IMR-90 (cell line): ENCODE measurements at regions not wholly inside any gene's neighbourhood (a gene's known extent, or its start where the extent isn't known, plus 50 kb on each side); places are given as distances from the start of the nearest gene placed in this dataset.

ENCODE experiments used
- ATAC-seq: fragments of 200-7000 bp; cut with Tn5 transposase; 2 replicates; pipeline ENCODE4 v1.9.1; 2020; ENCODE audit warnings: low read depth, mild to moderate bottlenecking, moderate library complexity
- BruUV-seq: library from RNA; stranded (reverse); fragments of 400-500 nt; replicated peaks from 2 replicates; lab custom pipeline; 2021; lab: Mats Ljungman, UMichigan
- CTCF ChIA-PET: fragments of 300-600 bp; formaldehyde crosslinking; extraction: SDS; loops from one replicate; lab custom pipeline; 2021; ENCODE audit warnings: antibody characterized with exemption; lab: Yijun Ruan, JAX
- POLR2A ChIA-PET: fragments of 300-600 bp; sonication (Branson Sonifier 250); formaldehyde crosslinking; loops from one replicate; lab custom pipeline; 2022; ENCODE audit warnings: antibody characterized with exemption; ENCODE audit not compliant: unreplicated experiment; lab: Charles Lee
- DNase-seq: peaks from one replicate; pipeline ENCODE4 v3.0.0; 2013
- H2AFZ ChIP-seq: replicated peaks from 2 replicates; pipeline ENCODE3; 2013; ENCODE audit warnings: low read length, mild to moderate bottlenecking; ENCODE audit not compliant: poor library complexity
- H2AK5ac ChIP-seq: 2 replicates; pipeline ENCODE4 v1.6.1; 2013; ENCODE audit warnings: low read depth, low read length, inconsistent platforms
- H2AK9ac ChIP-seq: replicated peaks from 2 replicates; pipeline ENCODE3; 2013; ENCODE audit warnings: mild to moderate bottlenecking, low read depth, low read length, moderate library complexity; ENCODE audit not compliant: poor library complexity
- H2BK120ac ChIP-seq: 2 replicates; pipeline ENCODE4 v1.6.1; 2013; ENCODE audit warnings: low read depth, low read length, inconsistent platforms
- H2BK15ac ChIP-seq: 3 replicates; pipeline ENCODE4 v1.6.1; 2013; ENCODE audit warnings: low read depth, low read length, inconsistent platforms
- H2BK20ac ChIP-seq: 2 replicates; pipeline ENCODE4 v1.6.1; 2013; ENCODE audit warnings: low read depth, mild to moderate bottlenecking, inconsistent platforms, low read length, moderate library complexity
- H2BK5ac ChIP-seq: 2 replicates; pipeline ENCODE4 v1.6.1; 2013; ENCODE audit warnings: mild to moderate bottlenecking, low read depth, low read length, inconsistent platforms; ENCODE audit not compliant: poor library complexity, severe bottlenecking
- H3K14ac ChIP-seq: replicated peaks from 2 replicates; pipeline ENCODE4 v1.6.1; 2013; ENCODE audit warnings: low read depth, low read length, inconsistent platforms
- H3K18ac ChIP-seq: 2 replicates; pipeline ENCODE4 v1.6.1; 2013; ENCODE audit warnings: low read depth, low read length, control low read depth
- H3K23ac ChIP-seq: 2 replicates; pipeline ENCODE4 v1.6.1; 2013; ENCODE audit warnings: low read depth, low read length, inconsistent platforms
- H3K27ac ChIP-seq: 2 replicates; pipeline ENCODE4 v1.5.1; 2013; ENCODE audit warnings: mild to moderate bottlenecking, control low read depth, low read length; ENCODE audit not compliant: insufficient read depth
- H3K27me3 ChIP-seq: 2 replicates; pipeline ENCODE4 v1.6.1; 2013; ENCODE audit warnings: low read length; ENCODE audit not compliant: control insufficient read depth, insufficient read depth
- H3K36me3 ChIP-seq: 2 replicates; pipeline ENCODE4 v1.6.1; 2013; ENCODE audit warnings: low read length, mixed read lengths; ENCODE audit not compliant: control insufficient read depth, insufficient read depth
- H3K4ac ChIP-seq: 2 replicates; pipeline ENCODE4 v1.6.1; 2013; ENCODE audit warnings: low read depth, low read length, inconsistent platforms
- H3K4me1 ChIP-seq: 2 replicates; pipeline ENCODE4 v1.6.1; 2013; ENCODE audit warnings: low read length, mixed read lengths; ENCODE audit not compliant: control insufficient read depth, insufficient read depth
- H3K4me2 ChIP-seq: 2 replicates; pipeline ENCODE4 v1.6.1; 2013; ENCODE audit warnings: low read depth, mild to moderate bottlenecking, control low read depth, low read length, moderate library complexity
- H3K4me3 ChIP-seq: 2 replicates; pipeline ENCODE4 v1.5.1; 2013; ENCODE audit warnings: low read depth, mild to moderate bottlenecking, control low read depth, low read length, moderate library complexity; ENCODE audit not compliant: insufficient read depth
- H3K56ac ChIP-seq: 2 replicates; pipeline ENCODE4 v1.6.1; 2013; ENCODE audit warnings: low read length, inconsistent platforms; ENCODE audit not compliant: insufficient read depth; ENCODE audit errors: extremely low read depth
- H3K79me1 ChIP-seq, 2 experiments: 2 replicates each; pipeline ENCODE4 v1.6.1; 2013; ENCODE audit warnings: low read length in 2 of 2, inconsistent platforms in 1 of 2, low read depth in 1 of 2
- H3K9ac ChIP-seq: 2 replicates; pipeline ENCODE4 v1.6.1; 2013; ENCODE audit warnings: low read depth, low read length, control low read depth
- H3K9me1 ChIP-seq: 2 replicates; pipeline ENCODE4 v1.6.1; 2013; ENCODE audit warnings: low read length, inconsistent platforms; ENCODE audit not compliant: insufficient read depth
- H3K9me3 ChIP-seq: 2 replicates; pipeline ENCODE4 v1.6.1; 2013; ENCODE audit warnings: low read length; ENCODE audit not compliant: control insufficient read depth, insufficient read depth
- H4K20me1 ChIP-seq: 2 replicates; pipeline ENCODE4 v1.6.1; 2013; ENCODE audit warnings: low read length, inconsistent platforms; ENCODE audit not compliant: insufficient read depth
- H4K5ac ChIP-seq: 2 replicates; pipeline ENCODE4 v1.6.1; 2013; ENCODE audit warnings: mild to moderate bottlenecking, low read depth, low read length, control low read depth
- H4K8ac ChIP-seq, 2 experiments: 2 replicates each; pipeline ENCODE4 v1.6.1; 2013; ENCODE audit warnings: low read depth in 2 of 2, low read length in 2 of 2, control low read depth in 1 of 2, inconsistent platforms in 1 of 2
- H4K91ac ChIP-seq: 2 replicates; pipeline ENCODE4 v1.6.1; 2013; ENCODE audit warnings: low read depth, low read length, inconsistent platforms; ENCODE audit not compliant: insufficient read depth
- FOS ChIP-seq: fragments of 150-350 bp; IDR thresholded peaks from 2 replicates; pipeline ENCODE4 v1.6.1; 2016; ENCODE audit warnings: low read depth, low read length
- MAFK ChIP-seq: IDR thresholded peaks from 2 replicates; pipeline ENCODE4 v1.6.1; 2012; ENCODE audit warnings: low read depth, low read length, improper control_type of control experiment
- NFE2L2 ChIP-seq: fragments of 150-350 bp; IDR thresholded peaks from 2 replicates; pipeline ENCODE4 v1.6.1; 2016; ENCODE audit warnings: low read depth, mild to moderate bottlenecking, low read length
- SMC3 ChIP-seq: fragments of 150-350 bp; IDR thresholded peaks from 2 replicates; pipeline ENCODE4 v1.6.1; 2016; ENCODE audit warnings: low read depth, mild to moderate bottlenecking, antibody characterized with exemption, low read length, moderate library complexity
- USF2 ChIP-seq: fragments of 150-350 bp; IDR thresholded peaks from 2 replicates; pipeline ENCODE4 v1.6.1; 2017; ENCODE audit warnings: mild to moderate bottlenecking, antibody characterized with exemption, low read length, low read depth
- WGBS, 2 experiments: methylation state at CpG; one replicate each; pipeline versions ENCODE4 v1.1.5 to v1.1.7; 2013; ENCODE audit warnings: missing lambda C conversion rate in 2 of 2; ENCODE audit not compliant: insufficient read length in 1 of 2; ENCODE audit errors: extremely low coverage in 2 of 2; 5-methylcytosine and 5-hydroxymethylcytosine counted together
- dilution Hi-C: fragments of 300-500 bp; cut with HindIII; formaldehyde crosslinking; loops from one replicate; pipeline ENCODE4 v1.14.3; 2018; ENCODE audit warnings: low sequenced_read_pairs; ENCODE audit not compliant: unreplicated experiment
- in situ Hi-C: fragments of 300-500 bp; cut with MboI; formaldehyde crosslinking; loops from 3 replicates; pipeline ENCODE4 v1.14.3; 2019; ENCODE audit warnings: low sequenced_read_pairs, inconsistent platforms, mixed read lengths
- intact Hi-C: fragments of 100-400 bp; cut with micrococcal nuclease; formaldehyde crosslinking; loops from 2 replicates; pipeline ENCODE4 v1.10.0; 2022
- TF ChIP-seq, protein P1 (sequence below): fragments of 150-350 bp; IDR thresholded peaks from 2 replicates; pipeline ENCODE4 v1.6.1; 2016; ENCODE audit warnings: low read depth, mild to moderate bottlenecking, low read length, moderate library complexity, borderline replicate concordance

GRCh38 chr1:14439015-14439414, 159.5 kb upstream of the KAZN start:
- no peaks in the 10 kb centered on the region for H3K9me1 ChIP-seq
- no peak overlapping the region for H4K8ac ChIP-seq
- H3K27me3 ChIP-seq: no peaks in the 10 kb centered on the region
- no peak overlapping the region for H2BK15ac ChIP-seq
- no peak overlapping the region for H3K56ac ChIP-seq
- no peak overlapping the region for H3K4me3 ChIP-seq
- H4K5ac ChIP-seq: no peak overlapping the region
- peak overlapping the region; percentile 27 for H2AFZ ChIP-seq
- no peaks in the 10 kb centered on the region for H3K9me3 ChIP-seq
- no peak overlapping the region for H2BK20ac ChIP-seq
- no TSS peak for BruUV-seq
- DNase-seq (peak; percentile 16), ATAC-seq (no peak)
- in situ Hi-C loops (no loop called here), dilution Hi-C loops (no loop called here), intact Hi-C loops (no loop called here)
- no peaks in the 10 kb centered on the region for H4K20me1 ChIP-seq
- H3K23ac ChIP-seq: no peak overlapping the region
- no peak overlapping the region for H3K4ac ChIP-seq
- no peak overlapping the region for H3K4me2 ChIP-seq
- no peak overlapping the region for H4K91ac ChIP-seq
- no peak for TF ChIP-seq MAFK
- TF ChIP-seq USF2: no peak
- TF ChIP-seq FOS: no peak
- TF ChIP-seq, protein P1, sequence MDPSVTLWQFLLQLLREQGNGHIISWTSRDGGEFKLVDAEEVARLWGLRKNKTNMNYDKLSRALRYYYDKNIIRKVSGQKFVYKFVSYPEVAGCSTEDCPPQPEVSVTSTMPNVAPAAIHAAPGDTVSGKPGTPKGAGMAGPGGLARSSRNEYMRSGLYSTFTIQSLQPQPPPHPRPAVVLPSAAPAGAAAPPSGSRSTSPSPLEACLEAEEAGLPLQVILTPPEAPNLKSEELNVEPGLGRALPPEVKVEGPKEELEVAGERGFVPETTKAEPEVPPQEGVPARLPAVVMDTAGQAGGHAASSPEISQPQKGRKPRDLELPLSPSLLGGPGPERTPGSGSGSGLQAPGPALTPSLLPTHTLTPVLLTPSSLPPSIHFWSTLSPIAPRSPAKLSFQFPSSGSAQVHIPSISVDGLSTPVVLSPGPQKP: no peak
- no peak for TF ChIP-seq NFE2L2
- TF ChIP-seq SMC3: no peak
- peaks cover 8% of the 10 kb centered on the region for H3K4me1 ChIP-seq
- no peak overlapping the region for H3K27ac ChIP-seq
- no peak overlapping the region for H2BK5ac ChIP-seq
- H3K18ac ChIP-seq: no peak overlapping the region
- H2BK120ac ChIP-seq: no peak overlapping the region
- POLR2A ChIA-PET: no interaction called here
- H3K79me1 ChIP-seq: no peaks in the 10 kb centered on the region
- no peak overlapping the region for H3K9ac ChIP-seq
- 57% methylated on average over 1 of the region's 1 CpG; no CpG with 5 or more reads in 1 of the 2 experiments for WGBS, 2 experiments
- no peak overlapping the region for H2AK9ac ChIP-seq
- H3K36me3 ChIP-seq: no peaks in the 10 kb centered on the region
- CTCF ChIA-PET: no interaction called here
- no peak overlapping the region for H2AK5ac ChIP-seq
- H3K14ac ChIP-seq: no peak overlapping the region
